BE2C (cell line): ENCODE measurements at regions not wholly inside any gene's neighbourhood (a gene's known extent, or its start where the extent isn't known, plus 50 kb on each side); places are given as distances from the start of the nearest gene placed in this dataset.

Experiments used
- DNase-seq: peaks from one replicate; pipeline ENCODE4 v3.0.0-alpha.2; 2020
- H3K27me3 ChIP-seq: fragments of 250-450 bp; sonication (Bioruptor Pico); 2 replicates; pipeline ENCODE4 v1.5.1; 2020; ENCODE audit warnings: mild to moderate bottlenecking
- H3K36me3 ChIP-seq: fragments of 250-450 bp; sonication (Bioruptor Pico); 2 replicates; pipeline ENCODE4 v1.5.1; 2020; ENCODE audit warnings: mild to moderate bottlenecking
- H3K4me1 ChIP-seq: fragments of 250-450 bp; sonication (Bioruptor Pico); 2 replicates; pipeline ENCODE4 v1.5.1; 2020
- H3K4me3 ChIP-seq: 2 replicates; pipeline ENCODE4 v1.5.1; 2011; ENCODE audit warnings: low read depth, low read length
- H3K9me3 ChIP-seq: fragments of 250-450 bp; sonication (Bioruptor Pico); 2 replicates; pipeline ENCODE4 v1.5.1; 2020
- CTCF ChIP-seq: IDR thresholded peaks from 2 replicates; pipeline ENCODE4 v1.5.1; 2012; ENCODE audit warnings: mild to moderate bottlenecking, low read depth, low read length

DNA sequence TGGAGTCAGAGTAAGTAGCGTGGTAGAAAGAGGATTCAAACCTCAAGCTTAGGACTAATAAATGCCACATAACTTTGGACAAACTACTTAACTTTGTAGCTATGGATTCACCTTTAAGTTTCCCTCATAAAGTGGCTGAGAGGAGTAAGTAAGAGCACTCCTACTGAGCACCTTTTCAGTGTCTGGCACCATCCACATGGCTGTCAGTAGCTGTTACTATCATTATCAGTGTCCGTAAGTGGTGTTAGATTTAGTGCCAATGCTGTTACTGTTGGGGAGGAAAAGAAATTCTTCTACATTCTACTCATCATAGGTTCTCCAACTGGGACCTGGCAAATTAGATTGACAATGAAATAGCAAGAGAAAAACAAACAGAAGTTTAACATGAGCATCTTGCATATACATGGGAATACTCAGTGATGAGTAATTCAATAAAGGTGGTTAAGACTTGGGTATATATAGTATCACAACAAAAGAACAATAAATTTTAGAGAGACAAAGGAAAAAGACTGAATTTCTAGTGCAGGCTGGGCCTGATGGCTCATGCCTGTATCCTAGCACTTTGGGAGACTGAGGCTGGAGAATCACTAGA is 165.6 kb upstream of the NBEA start:
- no peak overlapping the region for H3K4me3 ChIP-seq
- H3K36me3 ChIP-seq: no peaks in the 10 kb centered on the region
- DNase-seq: no peak
- H3K4me1 ChIP-seq: no peaks in the 10 kb centered on the region
- H3K9me3 ChIP-seq: no peaks in the 10 kb centered on the region
- no peaks in the 10 kb centered on the region for H3K27me3 ChIP-seq
- no peak for TF ChIP-seq CTCF

DNA sequence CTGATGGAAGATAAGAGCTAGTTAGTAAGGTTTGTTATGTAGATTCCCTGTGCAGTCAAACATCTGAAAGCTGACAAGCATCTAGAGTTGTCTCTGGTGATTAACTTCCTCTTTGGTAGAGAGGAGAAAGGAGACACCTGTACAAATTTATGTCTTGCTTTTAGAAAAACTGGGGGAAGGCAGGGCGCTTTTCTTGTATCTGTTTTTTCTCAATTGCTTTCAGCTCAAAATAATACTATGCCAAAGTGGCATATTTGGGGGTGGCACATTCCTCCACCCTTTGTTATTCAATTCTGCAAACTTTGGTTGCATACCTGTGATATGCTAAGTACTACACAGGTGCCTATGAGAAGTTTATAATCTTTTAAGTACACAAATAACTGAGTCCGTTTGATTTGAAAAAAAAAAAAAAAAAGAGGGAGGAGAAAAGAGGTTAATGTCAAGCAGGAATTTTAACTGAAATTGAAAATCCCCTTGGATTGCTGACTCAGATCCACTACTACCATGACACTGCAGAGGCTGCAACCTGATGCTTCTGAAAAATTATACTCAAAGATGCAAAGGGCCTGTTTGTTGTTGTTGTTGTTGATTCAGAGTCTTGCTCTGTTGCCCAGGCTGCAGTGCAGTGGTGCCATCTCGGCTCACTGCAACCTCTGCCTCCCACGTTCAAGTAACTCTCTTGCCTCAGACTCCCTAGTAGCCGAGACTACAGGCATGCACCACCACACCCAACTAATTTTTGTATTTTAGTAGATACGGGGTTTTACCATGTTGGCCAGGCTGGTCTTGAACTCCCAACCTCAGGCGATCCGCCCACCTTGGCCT is 164.8 kb upstream of the NBEA start:
- H3K4me3 ChIP-seq: no peak overlapping the region
- no peaks in the 10 kb centered on the region for H3K36me3 ChIP-seq
- no peaks in the 10 kb centered on the region for H3K9me3 ChIP-seq
- no peaks in the 10 kb centered on the region for H3K4me1 ChIP-seq
- DNase-seq: no peak
- H3K27me3 ChIP-seq: no peaks in the 10 kb centered on the region
- no peak for TF ChIP-seq CTCF

GRCh38 chr13:34777914-34778303 is 164.2 kb upstream of the NBEA start:
- Histone ChIP-seq H3K36me3 (no peaks in the 10 kb centered on the region), H3K27me3 (no peaks in the 10 kb centered on the region), H3K4me3 (no peak overlapping the region), H3K4me1 (no peaks in the 10 kb centered on the region), H3K9me3 (no peaks in the 10 kb centered on the region)
- no peak for TF ChIP-seq CTCF
- DNase-seq: no peak

GRCh38 chr13:34779171-34779570 is 162.9 kb upstream of the NBEA start:
- no peaks in the 10 kb centered on the region for H3K9me3 ChIP-seq
- no peak for DNase-seq

DNA sequence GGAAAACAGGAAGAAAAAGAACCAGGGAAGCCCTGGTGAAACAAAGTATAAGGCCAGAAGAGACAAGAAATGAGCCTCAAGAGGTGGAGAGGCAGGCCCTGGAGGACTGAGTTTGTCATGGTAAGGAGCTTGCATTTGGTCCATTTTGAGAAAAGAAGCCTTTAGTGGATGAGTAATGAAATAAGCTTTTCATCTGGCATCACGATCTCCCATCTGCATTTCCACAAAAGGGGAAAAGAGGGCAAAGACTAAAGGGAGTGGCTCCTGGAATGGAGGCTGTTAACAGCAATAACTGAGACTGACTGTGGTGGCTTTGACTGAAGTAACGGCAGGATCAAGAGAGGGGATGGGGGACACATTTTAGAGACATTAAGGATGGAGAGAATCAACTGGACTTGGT is 148.8 kb upstream of the NBEA start:
- DNase-seq: no peak
- Histone ChIP-seq H3K4me3 (no peak overlapping the region), H3K4me1 (peaks cover 7% of the 10 kb centered on the region), H3K36me3 (no peaks in the 10 kb centered on the region), H3K27me3 (no peaks in the 10 kb centered on the region), H3K9me3 (no peaks in the 10 kb centered on the region)
- TF ChIP-seq CTCF: no peak

More at GRCh38 chr13:34779171-34779570, 162.9 kb upstream of the NBEA start:
- no peak overlapping the region for H3K4me3 ChIP-seq
- no peaks in the 10 kb centered on the region for H3K36me3 ChIP-seq
- no peaks in the 10 kb centered on the region for H3K4me1 ChIP-seq
- TF ChIP-seq CTCF: peak; percentile 36
- no peaks in the 10 kb centered on the region for H3K27me3 ChIP-seq

DNA sequence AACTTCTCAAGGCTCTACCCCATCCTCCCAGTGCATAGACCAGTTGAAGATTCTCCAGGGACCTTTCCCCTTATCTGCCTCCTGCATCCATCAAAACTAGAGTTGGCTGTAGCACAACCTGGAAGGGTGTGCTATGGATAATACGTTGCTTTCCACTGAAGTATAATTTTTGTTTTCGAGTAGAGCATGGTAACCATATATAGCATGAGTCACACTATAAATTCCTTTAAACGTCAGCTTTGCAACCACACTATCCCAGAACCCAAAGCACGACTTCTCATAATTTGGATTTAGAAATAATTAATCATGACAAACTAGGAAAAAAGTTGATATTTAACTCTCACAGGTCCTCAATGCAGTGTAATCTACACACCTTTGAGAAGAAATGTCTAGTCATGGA is 138.3 kb upstream of the NBEA start:
- Histone ChIP-seq H3K27me3 (no peaks in the 10 kb centered on the region), H3K4me3 (no peak overlapping the region)
- DNase-seq: no peak

More for the DNA sequence above, 138.3 kb upstream of the NBEA start:
- Histone ChIP-seq H3K4me1 (no peaks in the 10 kb centered on the region), H3K9me3 (no peaks in the 10 kb centered on the region), H3K36me3 (no peaks in the 10 kb centered on the region)
- TF ChIP-seq CTCF: no peak
